ENCODE measurements at regions not wholly inside any gene's neighbourhood (a gene's known extent, or its start where the extent isn't known, plus 50 kb on each side); places are given as distances from the start of the nearest gene placed in this dataset.
"Not testable (repeated sequence)": the region's sequence is repeated elsewhere in the genome, so short reads cannot be mapped to it uniquely, and the experiment has no call there.

GRCh38 chr12:33531261-33531660, 91.6 kb upstream of the SYT10 start:
- DNase-seq (no peak), ATAC-seq (no peak)
- no peak for TF ChIP-seq POLR2A (IDR thresholded peaks at IDR 0.05)
- TF ChIP-seq CTCF (IDR thresholded peaks at IDR 0.05), result no peak
- no peaks in the 10 kb centered on the region for H3K36me3 ChIP-seq
- H3K27me3 ChIP-seq, result no peaks in the 10 kb centered on the region
- H3K4me1 ChIP-seq, result no peaks in the 10 kb centered on the region
- 59% methylated on average over 6 of the region's 8 CpGs for WGBS (ENCODE audit: insufficient coverage, low coverage, low lambda C conversion rate, missing lambda C conversion rate)
- H3K9me3 ChIP-seq, result no peaks in the 10 kb centered on the region
- H3K4me3 ChIP-seq, result no peak overlapping the region
- intact Hi-C loops (cut with DNase I), result no loop called here
- H3K27ac ChIP-seq, result no peak overlapping the region

GRCh38 chr12:33533527-33533926, 93.9 kb upstream of the SYT10 start:
- ATAC-seq (no peak), DNase-seq (no peak)
- H3K9me3 ChIP-seq, result no peaks in the 10 kb centered on the region
- 86% methylated on average over 1 of the region's 1 CpG for WGBS (ENCODE audit: insufficient coverage, low coverage, low lambda C conversion rate, missing lambda C conversion rate)
- no peaks in the 10 kb centered on the region for H3K27me3 ChIP-seq
- H3K4me3 ChIP-seq, result no peak overlapping the region
- no peak overlapping the region for H3K27ac ChIP-seq
- no peaks in the 10 kb centered on the region for H3K36me3 ChIP-seq
- TF ChIP-seq POLR2A (IDR thresholded peaks at IDR 0.05) (no peak), CTCF (IDR thresholded peaks at IDR 0.05) (no peak)
- no peaks in the 10 kb centered on the region for H3K4me1 ChIP-seq
- intact Hi-C loops (cut with DNase I), result no loop called here

- no peaks in the 10 kb centered on the region for H3K4me1 ChIP-seq
- WGBS (ENCODE audit: insufficient coverage, low coverage, low lambda C conversion rate, missing lambda C conversion rate), result 0% methylated on average over 1 of the region's 1 CpG
- ATAC-seq (no peak), DNase-seq (no peak)
- no peak overlapping the region for H3K27ac ChIP-seq
- H3K4me3 ChIP-seq, result no peak overlapping the region
- no peaks in the 10 kb centered on the region for H3K27me3 ChIP-seq
- intact Hi-C loops (cut with DNase I), result no loop called here
- H3K36me3 ChIP-seq, result no peaks in the 10 kb centered on the region
- TF ChIP-seq CTCF (IDR thresholded peaks at IDR 0.05) (no peak), POLR2A (IDR thresholded peaks at IDR 0.05) (no peak)
- H3K9me3 ChIP-seq, result no peaks in the 10 kb centered on the region
Measured at GRCh38 chr12:33536431-33536830, 96.8 kb upstream of the SYT10 start.

GRCh38 chr12:33546004-33546403, 106.4 kb upstream of the SYT10 start:
- Histone ChIP-seq H3K36me3 (no peaks in the 10 kb centered on the region), H3K27me3 (no peaks in the 10 kb centered on the region), H3K27ac (no peak overlapping the region), H3K9me3 (no peaks in the 10 kb centered on the region), H3K4me3 (no peak overlapping the region), H3K4me1 (no peaks in the 10 kb centered on the region)
- ATAC-seq, result no peak
- no peak for DNase-seq
- WGBS (ENCODE audit: insufficient coverage, low coverage, low lambda C conversion rate, missing lambda C conversion rate), result 55% methylated on average over 3 of the region's 3 CpGs
- TF ChIP-seq CTCF (IDR thresholded peaks at IDR 0.05), result no peak
- no peak for TF ChIP-seq POLR2A (IDR thresholded peaks at IDR 0.05)
- intact Hi-C loops (cut with DNase I), result no loop called here

GRCh38 chr12:33547084-33547483, 107.5 kb upstream of the SYT10 start:
- H3K9me3 ChIP-seq, result no peaks in the 10 kb centered on the region
- ATAC-seq (no peak), DNase-seq (no peak)
- H3K27ac ChIP-seq, result no peak overlapping the region
- no peaks in the 10 kb centered on the region for H3K36me3 ChIP-seq
- intact Hi-C loops (cut with DNase I), result no loop called here
- 69% methylated on average over 3 of the region's 3 CpGs for WGBS (ENCODE audit: insufficient coverage, low coverage, low lambda C conversion rate, missing lambda C conversion rate)
- TF ChIP-seq CTCF (IDR thresholded peaks at IDR 0.05) (no peak), POLR2A (IDR thresholded peaks at IDR 0.05) (no peak)
- no peaks in the 10 kb centered on the region for H3K27me3 ChIP-seq
- H3K4me1 ChIP-seq, result no peaks in the 10 kb centered on the region
- H3K4me3 ChIP-seq, result no peak overlapping the region

GRCh38 chr12:33550214-33550613, 110.6 kb upstream of the SYT10 start:
- H3K36me3 ChIP-seq; H3K4me3 ChIP-seq; H3K27me3 ChIP-seq; H3K9me3 ChIP-seq; intact Hi-C loops (cut with DNase I); ATAC-seq; DNase-seq; H3K27ac ChIP-seq; H3K4me1 ChIP-seq: not testable (repeated sequence)
